B cell (primary cell): ENCODE measurements at regions not wholly inside any gene's neighbourhood (a gene's known extent, or its start where the extent isn't known, plus 50 kb on each side); places are given as distances from the start of the nearest gene placed in this dataset.

Experiments
- ATAC-seq: fragments of 200-7000 bp; cut with Tn5 transposase; one replicate; pipeline ENCODE4 v1.10.0; 2021; ENCODE audit warnings: low read depth, mild to moderate bottlenecking, moderate number of reproducible peaks, moderate library complexity
- CTCF ChIA-PET: fragments of 350-600 bp; sonication (Branson Sonifier 250); formaldehyde crosslinking; loops from one replicate; lab custom pipeline; 2021; ENCODE audit warnings: antibody characterized with exemption, inconsistent platforms; lab: Charles Lee
- POLR2A ChIA-PET: fragments of 350-600 bp; sonication (Branson Sonifier 250); formaldehyde crosslinking; loops from one replicate; lab custom pipeline; 2021; ENCODE audit warnings: antibody characterized with exemption; lab: Charles Lee
- DNase-seq: peaks from one replicate; pipeline ENCODE4 v3.0.0; 2013
- H2AFZ ChIP-seq: 2 replicates; pipeline ENCODE4 v1.6.1; 2012; ENCODE audit warnings: mild to moderate bottlenecking, low read depth, low read length; ENCODE audit not compliant: insufficient read depth, poor library complexity, severe bottlenecking
- H3K27ac ChIP-seq, 2 donors: 1 replicate in 1 of 2; 2 replicates in 1 of 2; pipeline ENCODE4 v1.5.1; 2012 to 2013; ENCODE audit warnings: low read length in 2 of 2, mild to moderate bottlenecking in 2 of 2, moderate library complexity in 1 of 2
- H3K27me3 ChIP-seq, 4 experiments: fragments of 200-600 bp in 1 of 4; sonication (generic) in 1 of 4; replicated peaks in 1 of 4; 1 replicate in 2 of 4; 2 replicates in 2 of 4; pipeline versions ENCODE4 v1.6.1 to v1.7.0; 2013 to 2016; ENCODE audit warnings: low read length in 3 of 4, mild to moderate bottlenecking in 2 of 4, mixed read lengths in 1 of 4, moderate library complexity in 1 of 4; ENCODE audit not compliant: insufficient read depth in 4 of 4, control insufficient read depth in 3 of 4; ENCODE audit errors: control extremely low read depth in 1 of 4
- H3K36me3 ChIP-seq, 2 experiments: replicated peaks in 1 of 2; 1 replicate in 1 of 2; 2 replicates in 1 of 2; pipeline versions ENCODE4 v1.6.1 to v1.7.1; 2013; ENCODE audit warnings: low read length in 1 of 2; ENCODE audit not compliant: insufficient read depth in 2 of 2, control insufficient read depth in 1 of 2; ENCODE audit errors: control extremely low read depth in 1 of 2, extremely low read depth in 1 of 2
- H3K4me1 ChIP-seq, 2 donors: fragments of 200-600 bp in 1 of 2; sonication (generic) in 1 of 2; 1 replicate in 1 of 2; 2 replicates in 1 of 2; pipeline versions ENCODE4 v1.5.1 to v1.6.1; 2013 to 2017; ENCODE audit warnings: low read length in 2 of 2; ENCODE audit not compliant: control insufficient read depth in 2 of 2, insufficient read depth in 2 of 2
- H3K4me2 ChIP-seq: replicated peaks from 2 replicates; pipeline ENCODE3; 2012; ENCODE audit warnings: mild to moderate bottlenecking, low read depth, low read length; ENCODE audit not compliant: poor library complexity, severe bottlenecking
- H3K4me3 ChIP-seq, 5 experiments: fragments of 200-600 bp in 1 of 5; sonication (generic) in 1 of 5; 1 replicate in 3 of 5; 2 replicates in 2 of 5; pipeline versions ENCODE4 v1.5.1 to v1.7.0; 2011 to 2016; ENCODE audit warnings: low read length in 4 of 5, mild to moderate bottlenecking in 4 of 5, low read depth in 2 of 5, control low read depth in 1 of 5, moderate library complexity in 1 of 5; ENCODE audit not compliant: insufficient read depth in 1 of 5; ENCODE audit errors: control extremely low read depth in 1 of 5, extremely low read depth in 1 of 5
- H3K79me2 ChIP-seq: fragments of 200-600 bp; sonication (generic); one replicate; pipeline ENCODE4 v1.6.0; 2016; ENCODE audit warnings: low read length; ENCODE audit not compliant: control insufficient read depth, insufficient read depth
- H3K9ac ChIP-seq: fragments of 200-600 bp; sonication (generic); 2 replicates; pipeline ENCODE4 v1.6.1; 2017; ENCODE audit warnings: mild to moderate bottlenecking, low read length, moderate library complexity
- H3K9me3 ChIP-seq, 3 donors: one replicate each; pipeline versions ENCODE4 v1.6.1 to v1.7.1; 2013; ENCODE audit warnings: low read length in 2 of 3; ENCODE audit not compliant: control insufficient read depth in 2 of 3, insufficient read depth in 1 of 3; ENCODE audit errors: control extremely low read depth in 1 of 3
- H4K20me1 ChIP-seq: 2 replicates; pipeline ENCODE4 v1.6.0; 2012; ENCODE audit warnings: mild to moderate bottlenecking, low read length; ENCODE audit not compliant: insufficient read depth, control insufficient read depth, poor library complexity, severe bottlenecking
- H3K27ac Mint-ChIP-seq: one replicate; pipeline ENCODE4 v1.8.0; 2021; ENCODE audit warnings: mixed read lengths
- H3K27me3 Mint-ChIP-seq: one replicate; pipeline ENCODE4 v1.8.0; 2021; ENCODE audit warnings: mixed read lengths
- H3K4me1 Mint-ChIP-seq: one replicate; pipeline ENCODE4 v1.8.0; 2021; ENCODE audit warnings: mixed read lengths
- H3K4me3 Mint-ChIP-seq: one replicate; pipeline ENCODE4 v1.8.0; 2021; ENCODE audit warnings: mixed read lengths
- H3K9me3 Mint-ChIP-seq: one replicate; pipeline ENCODE4 v1.8.0; 2022; ENCODE audit warnings: mixed read lengths; ENCODE audit not compliant: insufficient read depth
- CTCF ChIP-seq: fragments of 200-600 bp; IDR thresholded peaks from one replicate; pipeline ENCODE4 v1.8.0; 2022; ENCODE audit warnings: antibody characterized with exemption, mild to moderate bottlenecking
- EZH2 ChIP-seq: IDR thresholded peaks from 2 replicates; pipeline ENCODE4 v1.6.1; 2012; ENCODE audit warnings: borderline replicate concordance, low read depth, mild to moderate bottlenecking, moderate library complexity, low read length; ENCODE audit not compliant: insufficient read depth, poor library complexity, severe bottlenecking
- WGBS: methylation state at CpG from one replicate; pipeline ENCODE4 v1.1.5; 2013; ENCODE audit warnings: missing lambda C conversion rate; ENCODE audit not compliant: insufficient coverage; 5-methylcytosine and 5-hydroxymethylcytosine counted together
- intact Hi-C: fragments of 100-400 bp; cut with micrococcal nuclease; formaldehyde crosslinking; loops from one replicate; pipeline ENCODE4 v1.10.0; 2022

GRCh38 chr13:75216038-75216437 lies 265.9 kb downstream of the TBC1D4 start:
- no peak overlapping the region for H3K4me2 ChIP-seq
- no peak overlapping the region for H3K27ac ChIP-seq
- DNase-seq (no peak), ATAC-seq (no peak)
- H3K27me3 ChIP-seq: peaks cover 0 to 9% (median 5%) of the 10 kb centered on the region in 4 experiments
- no peaks in the 10 kb centered on the region for H3K79me2 ChIP-seq
- H3K4me1 ChIP-seq: peaks cover 0 to 5% of the 10 kb centered on the region in 2 donors
- 46% methylated on average over 3 of the region's 7 CpGs for WGBS
- H2AFZ ChIP-seq: no peak overlapping the region
- CTCF ChIA-PET: no interaction called here
- intact Hi-C loops: no loop called here
- Mint-ChIP-seq H3K27me3 (peaks cover 37% of the 10 kb centered on the region), H3K4me1 (peaks cover 6% of the 10 kb centered on the region), H3K4me3 (no peak overlapping the region), H3K9me3 (no peaks in the 10 kb centered on the region), H3K27ac (no peak overlapping the region)
- no peak overlapping the region for H3K4me3 ChIP-seq
- peaks cover 0 to 5% (median 0%) of the 10 kb centered on the region in 3 donors for H3K9me3 ChIP-seq
- H3K9ac ChIP-seq: no peak overlapping the region
- POLR2A ChIA-PET: no interaction called here
- no peaks in the 10 kb centered on the region for H3K36me3 ChIP-seq
- no peaks in the 10 kb centered on the region for H4K20me1 ChIP-seq
- TF ChIP-seq CTCF: no peak
- TF ChIP-seq EZH2: no peak

GRCh38 chr13:75214846-75215245 lies 267.1 kb downstream of the TBC1D4 start:
- H3K4me1 ChIP-seq: peaks cover 0 to 4% of the 10 kb centered on the region in 2 donors
- H3K27me3 Mint-ChIP-seq: peaks cover 34% of the 10 kb centered on the region
- no peaks in the 10 kb centered on the region for H4K20me1 ChIP-seq
- H3K27ac ChIP-seq: no peak overlapping the region
- no peaks in the 10 kb centered on the region for H3K79me2 ChIP-seq
- no peak for ATAC-seq
- H3K4me3 Mint-ChIP-seq: no peak overlapping the region
- H3K36me3 ChIP-seq: no peaks in the 10 kb centered on the region
- no peak overlapping the region for H3K9ac ChIP-seq
- no CpG with 5 or more reads among the region's 2 CpGs for WGBS
- DNase-seq: no peak
- H3K9me3 Mint-ChIP-seq: no peaks in the 10 kb centered on the region
- POLR2A ChIA-PET: no interaction called here
- no peak overlapping the region for H2AFZ ChIP-seq
- H3K27me3 ChIP-seq: peaks cover 0 to 6% (median 2%) of the 10 kb centered on the region in 4 experiments
- intact Hi-C loops: no loop called here
- H3K4me1 Mint-ChIP-seq: peaks cover 5% of the 10 kb centered on the region
- H3K4me3 ChIP-seq: no peak overlapping the region
- TF ChIP-seq CTCF (no peak), EZH2 (no peak)
- no peak overlapping the region for H3K27ac Mint-ChIP-seq
- H3K9me3 ChIP-seq: no peaks in the 10 kb centered on the region
- H3K4me2 ChIP-seq: no peak overlapping the region
- CTCF ChIA-PET: no interaction called here
